Ishikawa (cell line): ENCODE measurements at regions not wholly inside any gene's neighbourhood (a gene's known extent, or its start where the extent isn't known, plus 50 kb on each side); places are given as distances from the start of the nearest gene placed in this dataset.

Experiments used
- CEBPB ChIP-seq: IDR thresholded peaks from 2 replicates; pipeline ENCODE4 v1.6.1; 2012
- CREB1 ChIP-seq: IDR thresholded peaks from 2 replicates; pipeline ENCODE4 v1.6.1; 2012; ENCODE audit warnings: low read depth
- EGR1 ChIP-seq: IDR thresholded peaks from 2 replicates; pipeline ENCODE4 v1.6.1; 2012
- EP300 ChIP-seq: IDR thresholded peaks from 2 replicates; pipeline ENCODE4 v1.6.1; 2012; ENCODE audit warnings: borderline replicate concordance
- FOXM1 ChIP-seq: IDR thresholded peaks from 2 replicates; pipeline ENCODE4 v1.6.1; 2012; ENCODE audit warnings: low read depth, borderline replicate concordance
- MAX ChIP-seq: IDR thresholded peaks from 2 replicates; pipeline ENCODE4 v1.6.1; 2012
- NFIC ChIP-seq: IDR thresholded peaks from 2 replicates; pipeline ENCODE4 v1.6.1; 2012
- RAD21 ChIP-seq: IDR thresholded peaks from 2 replicates; pipeline ENCODE4 v1.6.1; 2012; ENCODE audit warnings: low read depth
- REST ChIP-seq: IDR thresholded peaks from 2 replicates; pipeline ENCODE4 v1.6.1; 2012; ENCODE audit warnings: low read depth, mild to moderate bottlenecking
- TAF1 ChIP-seq: IDR thresholded peaks from 2 replicates; pipeline ENCODE4 v1.6.1; 2012; ENCODE audit warnings: low read depth, mild to moderate bottlenecking
- TCF12 ChIP-seq: IDR thresholded peaks from 2 replicates; pipeline ENCODE4 v1.6.1; 2012; ENCODE audit warnings: low read depth
- TEAD4 ChIP-seq: IDR thresholded peaks from 2 replicates; pipeline ENCODE4 v1.6.1; 2012
- USF1 ChIP-seq: IDR thresholded peaks from 2 replicates; pipeline ENCODE4 v1.6.1; 2012
- YY1 ChIP-seq: IDR thresholded peaks from 2 replicates; pipeline ENCODE4 v1.6.1; 2012; ENCODE audit warnings: low read depth
- ZBTB7A ChIP-seq: IDR thresholded peaks from 2 replicates; pipeline ENCODE4 v1.6.1; 2012; ENCODE audit warnings: low read depth

DNA sequence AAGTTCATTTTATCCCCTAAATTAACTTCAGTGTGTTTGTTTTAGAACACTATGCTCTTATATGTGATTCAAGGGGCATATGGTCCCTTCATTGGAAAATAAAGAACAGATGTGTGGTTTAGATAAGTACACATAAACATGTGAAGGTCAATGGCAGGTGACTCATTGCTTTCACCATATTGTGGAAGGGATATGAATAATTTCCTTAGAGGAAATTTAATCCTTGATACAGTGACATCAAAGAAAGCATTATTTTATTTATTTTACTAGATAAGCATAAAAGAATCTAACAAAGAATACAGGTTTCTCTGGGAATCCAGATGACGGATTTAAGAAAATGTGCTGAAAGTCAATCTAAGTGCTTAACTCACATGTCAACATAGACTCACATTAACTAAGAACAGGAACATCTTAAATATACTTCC is 373.5 kb downstream of the KCTD12 start:
- no peak for TF ChIP-seq EP300

DNA sequence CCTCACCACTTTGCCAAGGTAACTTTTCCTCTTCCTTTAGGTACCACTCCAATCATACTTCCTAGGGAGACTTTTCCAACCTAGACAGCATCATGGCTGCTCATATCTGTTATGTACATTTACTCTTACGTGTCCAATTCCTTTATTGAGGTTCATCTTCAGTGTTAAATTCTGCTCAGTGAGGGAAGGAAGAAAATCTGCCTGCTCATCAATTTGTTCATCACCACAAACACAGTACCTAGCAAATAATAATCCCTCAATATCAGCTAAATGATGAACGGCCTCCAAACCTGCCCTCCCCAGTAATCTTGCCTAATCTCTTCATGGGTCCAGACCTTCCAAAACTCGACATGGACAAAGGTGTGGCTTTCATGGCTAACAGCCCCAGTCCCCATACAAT is 380.8 kb downstream of the KCTD12 start:
- TF ChIP-seq EGR1: no peak
- no peak for TF ChIP-seq USF1
- no peak for TF ChIP-seq NFIC
- no peak for TF ChIP-seq YY1
- TF ChIP-seq TCF12: no peak
- no peak for TF ChIP-seq TEAD4
- no peak for TF ChIP-seq CEBPB
- no peak for TF ChIP-seq RAD21
- TF ChIP-seq ZBTB7A: no peak
- no peak for TF ChIP-seq EP300
- no peak for TF ChIP-seq TAF1
- no peak for TF ChIP-seq CREB1

- no peak for TF ChIP-seq TEAD4
- TF ChIP-seq CREB1: no peak
- TF ChIP-seq FOXM1: no peak
- TF ChIP-seq CEBPB: no peak
- TF ChIP-seq ZBTB7A: no peak
- no peak for TF ChIP-seq MAX
- no peak for TF ChIP-seq TAF1
- no peak for TF ChIP-seq YY1
- no peak for TF ChIP-seq RAD21
Measured at GRCh38 chr13:76503766-76504165, 382.4 kb downstream of the KCTD12 start.

DNA sequence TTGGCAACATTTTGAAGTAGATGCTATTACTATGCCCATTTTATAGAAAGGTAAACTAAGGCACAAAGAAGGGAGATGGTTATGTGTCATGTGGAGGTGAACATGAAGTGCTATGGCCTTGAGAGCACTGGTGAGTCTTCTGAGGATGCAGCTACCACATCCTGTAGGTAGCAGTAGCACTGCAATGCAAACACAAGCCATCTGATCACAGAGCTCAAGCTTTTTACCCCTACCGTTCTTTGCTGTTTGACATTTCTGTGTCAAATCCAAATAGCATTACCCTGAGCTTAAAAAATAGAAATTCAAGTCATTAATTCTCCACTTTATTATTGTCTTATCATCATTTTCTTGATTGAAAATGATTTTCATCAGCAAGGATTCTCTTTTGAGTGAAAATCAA is 382.9 kb downstream of the KCTD12 start:
- no peak for TF ChIP-seq EP300
- no peak for TF ChIP-seq FOXM1
- no peak for TF ChIP-seq CREB1
- TF ChIP-seq TEAD4: no peak
- TF ChIP-seq USF1: no peak
- no peak for TF ChIP-seq ZBTB7A
- TF ChIP-seq EGR1: no peak

GRCh38 chr13:76500894-76501293 is 385.3 kb downstream of the KCTD12 start:
- TF ChIP-seq TCF12 (no peak), EGR1 (no peak), RAD21 (no peak), USF1 (no peak), CREB1 (no peak), YY1 (no peak), ZBTB7A (no peak), EP300 (no peak), REST (no peak), MAX (no peak), NFIC (no peak), TEAD4 (no peak)

DNA sequence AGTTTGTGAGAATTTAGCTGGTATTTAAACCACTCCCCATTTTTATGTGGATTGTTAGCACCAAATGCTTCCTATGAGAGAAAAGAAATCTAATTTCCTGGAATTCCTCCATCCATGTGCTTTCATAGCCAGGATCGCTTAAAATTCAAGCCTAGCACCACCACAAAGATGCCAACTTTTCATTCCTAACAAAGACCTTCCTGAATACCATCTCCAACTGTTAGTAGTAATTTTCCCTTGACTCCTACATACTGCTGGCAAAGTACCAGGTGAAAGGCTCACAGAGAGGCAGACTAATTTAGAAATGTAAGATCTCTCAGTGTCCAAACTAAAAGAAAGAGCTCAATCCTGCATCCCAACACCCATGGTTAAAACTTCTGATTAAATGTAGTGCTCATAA is 386.3 kb downstream of the KCTD12 start:
- no peak for TF ChIP-seq YY1
- TF ChIP-seq TCF12: no peak
- TF ChIP-seq EGR1: no peak
- no peak for TF ChIP-seq RAD21
- TF ChIP-seq TAF1: no peak
- TF ChIP-seq TEAD4: no peak

GRCh38 chr13:76489274-76489673 is 396.9 kb downstream of the KCTD12 start:
- no peak for TF ChIP-seq TCF12
- TF ChIP-seq NFIC: no peak
- no peak for TF ChIP-seq ZBTB7A
- no peak for TF ChIP-seq MAX
- TF ChIP-seq FOXM1: no peak
- no peak for TF ChIP-seq USF1
- TF ChIP-seq CREB1: no peak
- no peak for TF ChIP-seq TAF1
- no peak for TF ChIP-seq YY1
- TF ChIP-seq TEAD4: no peak
- no peak for TF ChIP-seq REST
- TF ChIP-seq EP300: no peak
- TF ChIP-seq EGR1: no peak
- TF ChIP-seq CEBPB: no peak
- no peak for TF ChIP-seq RAD21
